ENCODE measurements at regions not wholly inside any gene's neighbourhood (a gene's known extent, or its start where the extent isn't known, plus 50 kb on each side); places are given as distances from the start of the nearest gene placed in this dataset.

DNA sequence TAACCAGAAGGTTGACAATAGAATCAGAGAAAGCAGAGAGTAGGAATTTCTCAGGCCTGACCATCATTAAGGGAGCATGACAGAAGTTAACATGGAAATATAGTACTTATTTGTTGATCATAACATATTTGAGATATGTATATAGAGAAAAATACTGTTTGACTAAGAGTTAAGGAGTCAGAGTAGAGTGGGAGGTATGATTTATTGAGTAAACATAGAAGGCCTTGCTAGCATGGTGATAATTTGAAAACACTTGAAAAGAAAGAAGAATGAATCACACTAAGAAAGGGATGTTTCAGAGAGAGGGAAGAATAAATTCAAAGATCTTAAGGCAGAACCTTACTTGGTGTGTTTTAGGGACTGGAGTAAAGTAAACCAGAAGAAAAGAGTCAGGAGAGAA is 437.2 kb upstream of the TECRL start:
- TF ChIP-seq, protein P1, sequence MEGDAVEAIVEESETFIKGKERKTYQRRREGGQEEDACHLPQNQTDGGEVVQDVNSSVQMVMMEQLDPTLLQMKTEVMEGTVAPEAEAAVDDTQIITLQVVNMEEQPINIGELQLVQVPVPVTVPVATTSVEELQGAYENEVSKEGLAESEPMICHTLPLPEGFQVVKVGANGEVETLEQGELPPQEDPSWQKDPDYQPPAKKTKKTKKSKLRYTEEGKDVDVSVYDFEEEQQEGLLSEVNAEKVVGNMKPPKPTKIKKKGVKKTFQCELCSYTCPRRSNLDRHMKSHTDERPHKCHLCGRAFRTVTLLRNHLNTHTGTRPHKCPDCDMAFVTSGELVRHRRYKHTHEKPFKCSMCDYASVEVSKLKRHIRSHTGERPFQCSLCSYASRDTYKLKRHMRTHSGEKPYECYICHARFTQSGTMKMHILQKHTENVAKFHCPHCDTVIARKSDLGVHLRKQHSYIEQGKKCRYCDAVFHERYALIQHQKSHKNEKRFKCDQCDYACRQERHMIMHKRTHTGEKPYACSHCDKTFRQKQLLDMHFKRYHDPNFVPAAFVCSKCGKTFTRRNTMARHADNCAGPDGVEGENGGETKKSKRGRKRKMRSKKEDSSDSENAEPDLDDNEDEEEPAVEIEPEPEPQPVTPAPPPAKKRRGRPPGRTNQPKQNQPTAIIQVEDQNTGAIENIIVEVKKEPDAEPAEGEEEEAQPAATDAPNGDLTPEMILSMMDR (IDR thresholded peaks at IDR 0.05; ENCODE audit: control extremely low read depth, extremely low read depth) = no peak
- ATAC-seq (ENCODE audit: insufficient read depth, low FRiP score) = no peak

DNA sequence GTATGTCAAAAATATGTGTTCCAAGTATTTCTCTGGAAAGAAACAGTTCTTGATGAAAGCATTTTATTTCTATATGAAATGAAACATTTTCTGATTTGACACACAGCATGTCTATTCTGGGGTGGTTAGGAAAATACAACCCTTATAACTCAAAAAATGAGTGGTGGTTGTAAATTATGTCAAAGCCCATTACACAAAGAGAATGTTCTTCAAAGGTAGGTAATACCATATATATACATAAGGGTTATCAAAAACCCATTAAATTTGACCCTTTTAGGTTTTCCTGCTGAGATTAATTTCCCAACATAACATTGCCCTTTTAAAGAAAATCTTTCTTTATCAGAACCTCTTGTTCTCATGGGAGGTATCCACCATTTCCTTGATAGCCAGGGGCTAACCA is 420.5 kb upstream of the TECRL start:
- no peak overlapping the region for H3K27ac ChIP-seq (ENCODE audit: low read depth in 1 of 2, low read length in 1 of 2)
- no peaks in the 10 kb centered on the region for H3K36me3 ChIP-seq (ENCODE audit: control insufficient read depth in 4 of 4, insufficient read depth in 4 of 4, low read length in 4 of 4)
- no peak overlapping the region for H3K4me3 ChIP-seq
- ATAC-seq (ENCODE audit: insufficient read depth, low FRiP score) (no peak), DNase-seq (no peak)
- H3K9ac ChIP-seq (ENCODE audit: insufficient read depth in 1 of 2, low read length in 2 of 2) = no peak overlapping the region
- H3K4me1 ChIP-seq (ENCODE audit: control insufficient read depth in 5 of 5, insufficient read depth in 5 of 5, low read length in 5 of 5) = no peaks in the 10 kb centered on the region
- TF ChIP-seq, protein P1 (IDR thresholded peaks at IDR 0.05; ENCODE audit: control extremely low read depth, extremely low read depth) = no peak
- H3K27me3 ChIP-seq (ENCODE audit: control insufficient read depth in 3 of 3, insufficient read depth in 3 of 3, low read length in 2 of 3) = no peaks in the 10 kb centered on the region
- no peaks in the 10 kb centered on the region for H3K9me3 ChIP-seq (ENCODE audit: control insufficient read depth in 4 of 4, insufficient read depth in 3 of 4, low read length in 3 of 4)

More for the DNA sequence above, 437.2 kb upstream of the TECRL start:
- H3K36me3 ChIP-seq (ENCODE audit: control insufficient read depth in 4 of 4, insufficient read depth in 4 of 4, low read length in 4 of 4) = no peaks in the 10 kb centered on the region
- DNase-seq = no peak
- no peaks in the 10 kb centered on the region for H3K9me3 ChIP-seq (ENCODE audit: control insufficient read depth in 4 of 4, insufficient read depth in 3 of 4, low read length in 3 of 4)
- H3K4me1 ChIP-seq (ENCODE audit: control insufficient read depth in 5 of 5, insufficient read depth in 5 of 5, low read length in 5 of 5) = no peaks in the 10 kb centered on the region
- H3K27ac ChIP-seq (ENCODE audit: low read depth in 1 of 2, low read length in 1 of 2) = no peak overlapping the region
- no peak overlapping the region for H3K4me3 ChIP-seq
- no peak overlapping the region for H3K9ac ChIP-seq (ENCODE audit: insufficient read depth in 1 of 2, low read length in 2 of 2)
- no peaks in the 10 kb centered on the region for H3K27me3 ChIP-seq (ENCODE audit: control insufficient read depth in 3 of 3, insufficient read depth in 3 of 3, low read length in 2 of 3)

DNA sequence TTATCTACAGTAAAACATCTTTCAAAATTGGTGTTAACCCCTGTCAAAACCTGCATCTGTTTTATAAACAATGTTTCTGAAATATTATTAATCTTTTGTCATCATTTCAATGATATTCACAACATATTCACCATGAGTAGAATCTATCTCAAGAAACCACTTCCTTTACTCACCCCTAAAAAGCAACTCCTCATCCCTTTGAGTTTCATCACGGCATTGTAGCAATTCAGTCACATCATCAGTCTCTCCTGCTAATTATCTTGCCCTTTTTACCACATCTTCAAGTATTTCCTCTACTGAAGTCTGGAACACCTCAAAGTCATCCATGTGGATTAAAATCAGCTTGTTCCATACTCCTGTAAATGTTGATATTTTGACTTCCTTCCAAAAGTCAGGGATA is 415.3 kb upstream of the TECRL start:
- DNase-seq = no peak
- Histone ChIP-seq H3K9me3 (ENCODE audit: control insufficient read depth in 4 of 4, insufficient read depth in 3 of 4, low read length in 3 of 4) (no peaks in the 10 kb centered on the region), H3K27ac (ENCODE audit: low read depth in 1 of 2, low read length in 1 of 2) (no peak overlapping the region), H3K27me3 (ENCODE audit: control insufficient read depth in 3 of 3, insufficient read depth in 3 of 3, low read length in 2 of 3) (no peaks in the 10 kb centered on the region), H3K9ac (ENCODE audit: insufficient read depth in 1 of 2, low read length in 2 of 2) (no peak overlapping the region), H3K4me1 (ENCODE audit: control insufficient read depth in 5 of 5, insufficient read depth in 5 of 5, low read length in 5 of 5) (no peaks in the 10 kb centered on the region), H3K4me3 (no peak overlapping the region), H3K36me3 (ENCODE audit: control insufficient read depth in 4 of 4, insufficient read depth in 4 of 4, low read length in 4 of 4) (no peaks in the 10 kb centered on the region)
- TF ChIP-seq, protein P1 (IDR thresholded peaks at IDR 0.05; ENCODE audit: control extremely low read depth, extremely low read depth) = no peak
- no peak for ATAC-seq (ENCODE audit: insufficient read depth, low FRiP score)
- 68 to 77% methylated on average over 1 of the region's 1 CpG for WGBS, 2 donors

- no peaks in the 10 kb centered on the region for H3K9me3 ChIP-seq (ENCODE audit: control insufficient read depth in 4 of 4, insufficient read depth in 3 of 4, low read length in 3 of 4)
- TF ChIP-seq, protein P1 (IDR thresholded peaks at IDR 0.05; ENCODE audit: control extremely low read depth, extremely low read depth) = no peak
- no peak for ATAC-seq (ENCODE audit: insufficient read depth, low FRiP score)
- no peak overlapping the region for H3K9ac ChIP-seq (ENCODE audit: insufficient read depth in 1 of 2, low read length in 2 of 2)
- no peaks in the 10 kb centered on the region for H3K36me3 ChIP-seq (ENCODE audit: control insufficient read depth in 4 of 4, insufficient read depth in 4 of 4, low read length in 4 of 4)
- H3K27ac ChIP-seq (ENCODE audit: low read depth in 1 of 2, low read length in 1 of 2) = no peak overlapping the region
- no peaks in the 10 kb centered on the region for H3K27me3 ChIP-seq (ENCODE audit: control insufficient read depth in 3 of 3, insufficient read depth in 3 of 3, low read length in 2 of 3)
- DNase-seq = no peak
- no peaks in the 10 kb centered on the region for H3K4me1 ChIP-seq (ENCODE audit: control insufficient read depth in 5 of 5, insufficient read depth in 5 of 5, low read length in 5 of 5)
- H3K4me3 ChIP-seq = no peak overlapping the region
Observed at GRCh38 chr4:64822405-64822804, 413.2 kb upstream of the TECRL start.
